Gastrocnemius medialis (tissue), 4 donors: ENCODE measurements at regions not wholly inside any gene's neighbourhood (a gene's known extent, or its start where the extent isn't known, plus 50 kb on each side); places are given as distances from the start of the nearest gene placed in this dataset.

Source experiments
- ATAC-seq, 2 donors: fragments of 150-250 bp; one replicate each; pipeline ENCODE4 v1.9.1; 2016
- DNase-seq, 2 donors: peaks; one replicate each; pipeline ENCODE4 v3.0.0-alpha.2; 2019
- H3K27ac ChIP-seq, 4 donors: fragments of 200-600 bp; sonication (generic); 1 replicate in 1 of 4; 2 replicates in 3 of 4; pipeline ENCODE4 v1.5.1; 2016 to 2018; ENCODE audit warnings: mild to moderate bottlenecking in 2 of 4, moderate library complexity in 1 of 4
- H3K27me3 ChIP-seq, 3 donors: fragments of 200-600 bp; sonication (generic) in 2 of 3; 1 replicate in 1 of 3; 2 replicates in 2 of 3; pipeline versions ENCODE4 v1.5.1 to v1.6.0; 2016 to 2019; ENCODE audit warnings: mild to moderate bottlenecking in 1 of 3, moderate library complexity in 1 of 3
- H3K36me3 ChIP-seq, 2 donors: fragments of 200-600 bp; sonication (generic) in 1 of 2; one replicate each; pipeline ENCODE4 v1.5.1; 2017 to 2018
- H3K4me1 ChIP-seq, 2 donors: fragments of 200-600 bp; sonication (generic) in 1 of 2; one replicate each; pipeline ENCODE4 v1.5.1; 2016 to 2017; ENCODE audit warnings: mild to moderate bottlenecking in 2 of 2
- H3K4me3 ChIP-seq, 4 donors: fragments of 200-600 bp; sonication (generic) in 3 of 4; 1 replicate in 1 of 4; 2 replicates in 3 of 4; pipeline ENCODE4 v1.5.1; 2016 to 2019; ENCODE audit warnings: mild to moderate bottlenecking in 2 of 4
- H3K9me3 ChIP-seq, 3 donors: fragments of 200-600 bp; sonication (generic) in 2 of 3; 1 replicate in 1 of 3; 2 replicates in 2 of 3; pipeline ENCODE4 v1.5.1; 2016 to 2019
- CTCF ChIP-seq, 5 experiments: fragments of 450-650 bp in 3 of 5; fragments of 200-600 bp in 2 of 5; sonication (generic) in 2 of 5; IDR thresholded peaks in 4 of 5; conservative IDR thresholded peaks in 1 of 5; 1 replicate in 4 of 5; 2 replicates in 1 of 5; pipeline ENCODE4 v1.5.1; 2016 to 2019; ENCODE audit warnings: antibody characterized with exemption in 5 of 5, mild to moderate bottlenecking in 3 of 5, moderate library complexity in 3 of 5
- POLR2A ChIP-seq, 2 donors: fragments of 450-650 bp; IDR thresholded peaks; one replicate each; pipeline ENCODE4 v1.6.1; 2017; ENCODE audit warnings: antibody characterized with exemption in 2 of 2, mild to moderate bottlenecking in 2 of 2, moderate library complexity in 2 of 2
- in situ Hi-C, 4 donors: fragments of 200-750 bp; cut with MboI; loops; one replicate each; pipeline versions ENCODE4 v1.15.0 to v1.8.0; 2017; ENCODE audit warnings: low sequenced_read_pairs in 4 of 4
- intact Hi-C: fragments of 100-400 bp; cut with DNase I; formaldehyde crosslinking; loops from one replicate; pipeline ENCODE4 v1.15.1; 2023; ENCODE audit warnings: low total_unique reads

- Histone ChIP-seq H3K9me3 (no peaks in the 10 kb centered on the region), H3K4me1 (no peaks in the 10 kb centered on the region), H3K4me3 (no peak overlapping the region), H3K36me3 (no peaks in the 10 kb centered on the region), H3K27ac (no peak overlapping the region), H3K27me3 (no peaks in the 10 kb centered on the region)
- ATAC-seq: no peak
- intact Hi-C loops: no loop called here
- in situ Hi-C loops: no loop called here
- TF ChIP-seq POLR2A (IDR thresholded peaks at IDR 0.05): no peak
- TF ChIP-seq CTCF (IDR thresholded peaks at IDR 0.05 in 4 of 5, conservative IDR thresholded peaks at IDR 0.05 in 1 of 5): no peak
- DNase-seq: no peak
These were observed 113.8 kb upstream of the AFDN start for GRCh38 chr6:167712731-167713475.

- H3K27me3 ChIP-seq: no peaks in the 10 kb centered on the region
- intact Hi-C loops: no loop called here
- H3K9me3 ChIP-seq: no peaks in the 10 kb centered on the region
- H3K4me1 ChIP-seq: no peaks in the 10 kb centered on the region
- ATAC-seq (no peak), DNase-seq (no peak)
- H3K4me3 ChIP-seq: no peak overlapping the region
- no peaks in the 10 kb centered on the region for H3K36me3 ChIP-seq
- no peak overlapping the region for H3K27ac ChIP-seq
- TF ChIP-seq CTCF (IDR thresholded peaks at IDR 0.05 in 4 of 5, conservative IDR thresholded peaks at IDR 0.05 in 1 of 5) (no peak), POLR2A (IDR thresholded peaks at IDR 0.05) (no peak)
- in situ Hi-C loops: no loop called here
These were observed 112.6 kb upstream of the AFDN start for GRCh38 chr6:167714152-167714551.

- TF ChIP-seq CTCF (IDR thresholded peaks at IDR 0.05 in 4 of 5, conservative IDR thresholded peaks at IDR 0.05 in 1 of 5) (no peak), POLR2A (IDR thresholded peaks at IDR 0.05) (no peak)
- Histone ChIP-seq H3K27me3 (no peaks in the 10 kb centered on the region), H3K4me1 (no peaks in the 10 kb centered on the region), H3K4me3 (no peak overlapping the region), H3K9me3 (no peaks in the 10 kb centered on the region), H3K36me3 (no peaks in the 10 kb centered on the region), H3K27ac (no peak overlapping the region)
- DNase-seq (no peak), ATAC-seq (no peak)
- intact Hi-C loops: no loop called here
- in situ Hi-C loops: no loop called here
These were observed 109.3 kb upstream of the AFDN start for GRCh38 chr6:167717455-167717854.

GRCh38 chr6:167717867-167718266 is 108.8 kb upstream of the AFDN start:
- TF ChIP-seq POLR2A (IDR thresholded peaks at IDR 0.05) (no peak), CTCF (IDR thresholded peaks at IDR 0.05 in 4 of 5, conservative IDR thresholded peaks at IDR 0.05 in 1 of 5) (no peak)
- in situ Hi-C loops (no loop called here), intact Hi-C loops (no loop called here)
- Histone ChIP-seq H3K36me3 (no peaks in the 10 kb centered on the region), H3K9me3 (no peaks in the 10 kb centered on the region), H3K4me1 (no peaks in the 10 kb centered on the region), H3K27ac (no peak overlapping the region), H3K4me3 (no peak overlapping the region), H3K27me3 (no peaks in the 10 kb centered on the region)
- DNase-seq (no peak), ATAC-seq (no peak)

- intact Hi-C loops: no loop called here
- Histone ChIP-seq H3K4me3 (no peak overlapping the region), H3K36me3 (no peaks in the 10 kb centered on the region), H3K27me3 (no peaks in the 10 kb centered on the region), H3K9me3 (no peaks in the 10 kb centered on the region), H3K27ac (no peak overlapping the region), H3K4me1 (no peaks in the 10 kb centered on the region)
- TF ChIP-seq POLR2A (IDR thresholded peaks at IDR 0.05) (no peak), CTCF (IDR thresholded peaks at IDR 0.05 in 4 of 5, conservative IDR thresholded peaks at IDR 0.05 in 1 of 5) (no peak)
- ATAC-seq (no peak), DNase-seq (no peak)
- in situ Hi-C loops: no loop called here
These were observed 106.8 kb upstream of the AFDN start for GRCh38 chr6:167719920-167720319.
